Skeletal muscle tissue (tissue), 3 donors: ENCODE measurements at regions not wholly inside any gene's neighbourhood (a gene's known extent, or its start where the extent isn't known, plus 50 kb on each side); places are given as distances from the start of the nearest gene placed in this dataset.
"Not testable (repeated sequence)": the region's sequence is repeated elsewhere in the genome, so short reads cannot be mapped to it uniquely, and the experiment has no call there.

Experiments
- H3K27ac ChIP-seq: one replicate; pipeline ENCODE4 v1.7.0; 2013; ENCODE audit warnings: mild to moderate bottlenecking, low read depth, low read length, inconsistent platforms
- H3K27me3 ChIP-seq, 3 donors: one replicate each; pipeline ENCODE4 v1.7.0; 2013; ENCODE audit warnings: low read length in 3 of 3; ENCODE audit not compliant: control insufficient read depth in 3 of 3, insufficient read depth in 3 of 3
- H3K36me3 ChIP-seq, 3 donors: one replicate each; pipeline ENCODE4 v1.7.0; 2013; ENCODE audit warnings: low read length in 3 of 3; ENCODE audit not compliant: control insufficient read depth in 3 of 3, insufficient read depth in 3 of 3
- H3K4me1 ChIP-seq, 3 donors: one replicate each; pipeline ENCODE4 v1.7.0; 2013; ENCODE audit warnings: low read length in 3 of 3, mild to moderate bottlenecking in 3 of 3; ENCODE audit not compliant: control insufficient read depth in 3 of 3, insufficient read depth in 3 of 3
- H3K4me3 ChIP-seq, 3 donors: one replicate each; pipeline ENCODE4 v1.7.0; 2013; ENCODE audit warnings: low read length in 3 of 3
- H3K9ac ChIP-seq, 3 donors: one replicate each; pipeline ENCODE4 v1.7.0; 2013; ENCODE audit warnings: low read length in 3 of 3, mild to moderate bottlenecking in 3 of 3, moderate library complexity in 2 of 3, low read depth in 1 of 3
- H3K9me3 ChIP-seq, 3 donors: one replicate each; pipeline ENCODE4 v1.7.0; 2013; ENCODE audit warnings: low read length in 3 of 3; ENCODE audit not compliant: control insufficient read depth in 3 of 3
- donor health status: Osteomylitis.

- Histone ChIP-seq H3K36me3 (no peaks in the 10 kb centered on the region), H3K9me3 (no peaks in the 10 kb centered on the region), H3K27ac (no peak overlapping the region), H3K4me1 (no peaks in the 10 kb centered on the region), H3K9ac (no peak overlapping the region), H3K4me3 (no peak overlapping the region), H3K27me3 (no peaks in the 10 kb centered on the region)
Measured at GRCh38 chr4:13678186-13678924, 50.8 kb upstream of the BOD1L1 start.

DNA sequence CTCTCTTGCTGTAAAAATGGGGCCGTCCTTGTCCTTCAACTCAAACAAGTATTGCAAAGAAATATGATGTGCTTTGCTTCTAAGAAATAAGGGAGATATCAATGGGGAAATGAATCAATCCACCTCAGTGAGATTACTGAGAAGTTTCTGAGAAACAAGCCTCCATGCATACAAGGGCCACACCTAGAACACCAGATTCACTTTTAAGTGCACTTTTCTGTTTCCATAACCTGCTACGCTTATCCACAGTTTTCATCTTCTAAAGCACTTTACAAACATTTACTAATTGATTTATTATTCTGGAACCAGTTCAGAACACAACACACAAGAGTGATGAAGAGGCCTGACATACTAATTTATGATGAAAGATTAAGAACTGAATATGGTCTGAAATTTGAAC, 54.0 kb upstream of the BOD1L1 start:
- Histone ChIP-seq H3K36me3 (no peaks in the 10 kb centered on the region), H3K4me3 (no peak overlapping the region), H3K4me1 (no peaks in the 10 kb centered on the region), H3K9me3 (no peaks in the 10 kb centered on the region), H3K9ac (no peak overlapping the region), H3K27ac (no peak overlapping the region), H3K27me3 (no peaks in the 10 kb centered on the region)

DNA sequence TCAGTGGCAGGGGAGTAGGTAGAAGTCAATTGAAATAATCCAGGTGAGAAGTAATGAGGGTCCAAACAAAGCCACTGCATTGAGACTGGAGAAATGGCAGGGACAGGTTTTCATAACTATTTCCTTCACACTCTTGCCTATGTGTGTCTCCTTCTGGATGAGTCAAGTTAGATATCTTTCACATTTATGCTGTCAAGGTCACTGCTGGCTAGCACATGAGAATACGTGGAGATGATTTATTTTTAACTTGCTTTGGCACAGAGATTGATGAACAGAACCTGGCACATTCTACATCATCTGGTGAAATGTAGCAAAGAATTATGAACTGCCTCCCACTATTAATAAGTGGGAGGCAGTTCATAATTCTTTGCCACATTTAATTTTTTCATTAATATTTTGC, 66.7 kb upstream of the BOD1L1 start:
- Histone ChIP-seq H3K36me3 (no peaks in the 10 kb centered on the region), H3K27me3 (no peaks in the 10 kb centered on the region), H3K4me3 (no peak overlapping the region), H3K27ac (no peak overlapping the region), H3K9ac (no peak overlapping the region), H3K4me1 (no peaks in the 10 kb centered on the region), H3K9me3 (peaks cover 0 to 2% (median 0%) of the 10 kb centered on the region in 3 donors)

DNA sequence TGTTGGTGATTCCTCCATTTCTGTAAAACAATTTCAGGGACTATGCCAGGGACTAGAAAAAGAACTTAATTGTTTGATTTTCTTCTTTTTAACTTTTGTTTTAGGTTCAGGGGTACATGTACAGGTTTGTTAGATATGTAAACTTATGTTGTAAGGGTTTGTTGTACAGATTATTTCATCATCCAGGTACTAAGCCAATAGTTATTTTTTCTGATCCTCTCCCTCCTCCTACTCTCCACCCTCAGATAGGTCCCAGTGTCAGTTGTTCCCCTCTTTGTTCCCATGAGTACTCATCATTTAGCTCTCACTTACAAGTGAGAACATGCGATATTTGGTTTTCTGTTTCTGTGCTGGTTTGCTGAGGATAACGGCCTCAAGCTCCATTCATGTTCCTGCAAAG, 70.8 kb upstream of the BOD1L1 start:
- Histone ChIP-seq H3K4me3 (no peak overlapping the region), H3K9ac (no peak overlapping the region), H3K27ac (no peak overlapping the region), H3K36me3 (no peaks in the 10 kb centered on the region), H3K4me1 (no peaks in the 10 kb centered on the region), H3K9me3 (no peaks in the 10 kb centered on the region), H3K27me3 (no peaks in the 10 kb centered on the region)

DNA sequence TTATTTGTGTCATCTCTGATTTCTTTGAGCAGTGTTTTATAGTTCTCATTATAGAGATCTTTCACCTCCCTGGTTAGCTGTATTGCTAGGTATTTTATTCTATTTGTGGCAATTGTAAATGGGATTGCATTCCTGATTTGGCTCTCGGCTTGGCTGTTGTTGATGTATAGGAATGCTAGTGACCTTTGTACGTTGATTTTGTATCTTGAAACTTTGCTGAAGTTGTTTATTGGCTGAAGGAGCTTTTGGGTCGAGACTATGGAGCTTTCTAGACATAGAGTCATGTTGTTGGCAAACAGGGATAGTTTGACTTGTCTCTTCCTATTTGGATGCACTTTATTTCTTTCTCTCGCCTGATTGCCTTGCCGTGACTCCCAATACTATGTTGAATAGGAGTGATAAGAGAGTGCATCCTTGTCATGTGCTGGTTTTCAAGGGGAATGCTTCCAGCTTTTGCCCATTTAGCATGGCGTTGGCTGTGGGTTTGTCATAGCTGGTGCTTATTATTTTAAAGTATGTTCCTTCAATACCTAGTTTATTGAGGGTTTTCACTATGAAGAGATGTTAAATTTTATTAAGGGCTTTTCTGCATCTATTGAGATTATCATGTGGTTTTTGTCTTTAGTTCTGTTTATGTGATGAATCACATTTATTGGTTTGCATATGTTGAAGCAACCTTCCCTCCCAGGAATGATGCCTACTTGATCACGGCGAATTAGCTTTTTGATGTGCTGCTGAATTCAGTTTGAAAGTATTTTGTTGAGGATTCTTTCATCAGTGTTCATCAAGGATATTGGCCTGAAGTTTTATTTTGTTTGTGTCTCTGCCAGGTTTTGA, 72.7 kb upstream of the BOD1L1 start:
- Histone ChIP-seq H3K27ac (no peak overlapping the region), H3K9me3 (no peaks in the 10 kb centered on the region), H3K36me3 (no peaks in the 10 kb centered on the region), H3K4me3 (no peak overlapping the region), H3K9ac (no peak overlapping the region), H3K4me1 (no peaks in the 10 kb centered on the region), H3K27me3 (no peaks in the 10 kb centered on the region)

DNA sequence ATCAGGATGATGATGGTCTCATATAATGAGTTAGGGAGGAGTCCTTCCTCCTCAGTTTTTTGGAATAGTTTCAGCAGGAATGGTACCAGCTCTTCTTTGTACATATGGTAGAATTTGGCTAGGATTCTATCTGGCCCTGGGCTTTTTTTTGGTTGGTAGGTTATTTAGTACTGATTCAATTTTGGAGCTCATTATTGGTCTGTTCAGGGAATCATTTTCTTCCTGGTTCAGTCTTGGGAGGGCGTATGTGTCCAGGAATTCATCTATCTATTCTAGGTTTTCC, 73.3 kb upstream of the BOD1L1 start:
- H3K27ac ChIP-seq, H3K9me3 ChIP-seq, H3K36me3 ChIP-seq, H3K9ac ChIP-seq, H3K27me3 ChIP-seq, H3K4me1 ChIP-seq, H3K4me3 ChIP-seq: not testable (repeated sequence)

DNA sequence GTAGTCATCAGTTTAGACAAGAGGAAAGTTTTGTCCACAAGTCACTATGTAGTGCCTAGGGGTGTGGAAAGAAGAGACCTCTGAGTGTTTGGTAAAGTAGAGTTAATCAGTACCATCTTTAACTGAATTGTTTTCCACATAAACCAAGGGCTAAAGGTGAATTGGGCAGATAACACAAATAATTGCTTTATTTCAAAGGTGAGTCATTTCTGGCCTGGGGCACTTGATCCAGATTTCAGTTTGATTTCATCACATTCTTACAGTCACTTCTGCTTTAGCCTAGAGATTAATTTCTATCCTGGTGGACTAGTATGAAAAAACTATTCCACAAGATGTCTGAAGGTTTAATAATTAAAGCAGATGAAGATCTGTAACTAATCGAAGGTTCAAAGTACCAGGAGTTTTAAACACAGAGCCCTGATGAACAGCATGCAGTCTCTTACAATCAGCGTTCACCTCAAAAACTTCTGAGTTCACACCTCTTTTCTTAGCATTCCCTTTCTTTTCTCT, 74.5 kb upstream of the BOD1L1 start:
- Histone ChIP-seq H3K36me3 (no peaks in the 10 kb centered on the region), H3K27ac (no peak overlapping the region), H3K4me1 (no peaks in the 10 kb centered on the region), H3K9me3 (no peaks in the 10 kb centered on the region), H3K27me3 (no peaks in the 10 kb centered on the region), H3K9ac (no peak overlapping the region), H3K4me3 (no peak overlapping the region)

DNA sequence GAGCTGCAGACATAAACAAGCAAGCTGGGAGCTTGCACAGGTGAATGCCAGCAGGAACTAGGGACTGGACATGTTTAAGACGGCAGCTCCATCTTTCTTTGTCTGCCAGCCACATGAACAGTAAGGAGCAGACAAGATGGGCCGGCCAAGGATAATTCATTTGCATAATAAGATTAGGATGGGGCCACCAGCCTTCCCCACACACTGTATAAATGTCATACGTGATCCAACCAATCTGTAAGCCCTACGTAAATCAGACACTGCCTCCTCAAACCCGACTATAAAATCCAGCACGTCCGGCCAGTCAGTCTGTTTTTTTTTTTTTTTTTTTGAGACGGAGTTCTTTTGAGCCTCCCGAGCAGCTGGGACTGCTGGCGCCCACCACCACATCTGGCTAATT, 75.6 kb upstream of the BOD1L1 start:
- Histone ChIP-seq H3K36me3 (no peaks in the 10 kb centered on the region), H3K9me3 (no peaks in the 10 kb centered on the region), H3K27me3 (no peaks in the 10 kb centered on the region), H3K9ac (no peak overlapping the region), H3K4me1 (no peaks in the 10 kb centered on the region), H3K4me3 (no peak overlapping the region), H3K27ac (no peak overlapping the region)

DNA sequence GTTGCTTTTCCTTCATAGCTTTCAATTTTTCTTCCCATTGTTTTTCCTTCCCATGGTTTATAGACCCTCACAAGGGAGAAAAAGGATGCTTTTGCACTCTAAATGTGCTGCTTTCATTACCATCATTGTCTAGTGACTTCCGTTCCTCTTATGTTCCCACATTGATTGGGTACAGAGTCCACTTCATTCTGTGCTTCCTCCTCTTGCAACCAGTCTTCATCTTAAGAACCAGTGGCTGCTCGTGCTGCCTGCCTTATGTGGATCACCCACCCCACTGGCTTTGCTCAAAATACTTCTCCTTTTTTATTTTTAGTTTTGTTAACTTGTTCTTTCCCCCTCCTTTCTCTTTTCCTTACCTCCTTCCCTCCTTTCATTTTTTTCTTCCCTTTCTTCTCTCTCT, 76.5 kb upstream of the BOD1L1 start:
- Histone ChIP-seq H3K9ac (no peak overlapping the region), H3K27me3 (no peaks in the 10 kb centered on the region), H3K27ac (no peak overlapping the region), H3K9me3 (no peaks in the 10 kb centered on the region), H3K4me3 (no peak overlapping the region), H3K36me3 (no peaks in the 10 kb centered on the region), H3K4me1 (no peaks in the 10 kb centered on the region)

DNA sequence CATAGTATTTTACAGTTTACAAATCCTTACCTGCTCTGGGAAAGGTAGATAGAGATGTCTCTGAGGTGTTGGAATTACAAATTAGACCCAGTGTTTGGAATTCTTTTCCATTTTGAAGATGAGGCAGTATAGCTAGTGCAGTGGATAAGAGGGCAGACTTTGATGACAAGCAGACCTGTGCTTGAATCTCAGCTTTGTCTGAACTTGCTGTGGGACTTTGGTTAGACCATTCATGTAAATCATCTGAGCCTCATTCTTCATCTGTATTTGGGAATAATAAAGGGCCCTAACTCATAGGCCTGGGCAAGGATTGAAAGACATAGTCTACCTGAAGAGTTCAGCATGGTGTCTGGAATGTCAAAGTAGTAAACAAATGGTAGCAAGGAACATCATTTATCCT, 77.2 kb upstream of the BOD1L1 start:
- Histone ChIP-seq H3K4me1 (no peaks in the 10 kb centered on the region), H3K9me3 (no peaks in the 10 kb centered on the region), H3K36me3 (no peaks in the 10 kb centered on the region), H3K9ac (no peak overlapping the region), H3K4me3 (no peak overlapping the region), H3K27me3 (no peaks in the 10 kb centered on the region), H3K27ac (peak overlapping the region; percentile 12)
